Liver (tissue), 8 donors: ENCODE measurements at regions not wholly inside any gene's neighbourhood (a gene's known extent, or its start where the extent isn't known, plus 50 kb on each side); places are given as distances from the start of the nearest gene placed in this dataset.

Experiments used
- DNase-seq: peaks from one replicate; pipeline ENCODE4 v3.0.0-alpha.2; 2017; ENCODE audit warnings: low spot score
- H3K27ac ChIP-seq, 2 donors: one replicate each; pipeline ENCODE4 v1.7.0; 2013; ENCODE audit warnings: inconsistent platforms in 2 of 2, low read length in 2 of 2, control low read depth in 1 of 2, low read depth in 1 of 2, mild to moderate bottlenecking in 1 of 2
- H3K27me3 ChIP-seq, 4 donors: one replicate each; pipeline versions ENCODE4 v1.6.1 to v1.7.0; 2013; ENCODE audit warnings: low read length in 3 of 4, inconsistent platforms in 1 of 4, mild to moderate bottlenecking in 1 of 4, moderate library complexity in 1 of 4; ENCODE audit not compliant: control insufficient read depth in 4 of 4, insufficient read depth in 4 of 4
- H3K36me3 ChIP-seq, 4 donors: one replicate each; pipeline versions ENCODE4 v1.6.1 to v1.7.0; 2013; ENCODE audit warnings: low read length in 3 of 4, mild to moderate bottlenecking in 3 of 4, low read depth in 1 of 4, moderate library complexity in 1 of 4; ENCODE audit not compliant: control insufficient read depth in 4 of 4, insufficient read depth in 3 of 4
- H3K4me1 ChIP-seq, 4 donors: one replicate each; pipeline versions ENCODE4 v1.6.1 to v1.7.0; 2013; ENCODE audit warnings: low read length in 3 of 4, mild to moderate bottlenecking in 3 of 4, moderate library complexity in 1 of 4; ENCODE audit not compliant: control insufficient read depth in 4 of 4, insufficient read depth in 4 of 4
- H3K4me3 ChIP-seq, 3 donors: one replicate each; pipeline versions ENCODE4 v1.6.1 to v1.7.0; 2013; ENCODE audit warnings: low read length in 3 of 3, control low read depth in 1 of 3, low read depth in 1 of 3, mild to moderate bottlenecking in 1 of 3
- H3K9ac ChIP-seq, 2 donors: one replicate each; pipeline ENCODE4 v1.7.0; 2013; ENCODE audit warnings: low read length in 2 of 2, mild to moderate bottlenecking in 2 of 2, moderate library complexity in 2 of 2, control low read depth in 1 of 2, low read depth in 1 of 2
- H3K9me3 ChIP-seq, 4 donors: one replicate each; pipeline versions ENCODE4 v1.6.1 to v1.7.0; 2013; ENCODE audit warnings: low read length in 3 of 4; ENCODE audit not compliant: control insufficient read depth in 4 of 4
- ATF3 ChIP-seq: IDR thresholded peaks from 2 replicates; pipeline ENCODE4 v1.6.1; 2016; ENCODE audit warnings: antibody characterized with exemption
- CTCF ChIP-seq: fragments of 150-350 bp; IDR thresholded peaks from 2 replicates; pipeline ENCODE4 v1.5.1; 2017; ENCODE audit warnings: improper control_type of control experiment, low read depth, low read length; ENCODE audit not compliant: missing input control
- EGR1 ChIP-seq, 2 donors: IDR thresholded peaks; 2 replicates each; pipeline ENCODE4 v1.6.1; 2016 to 2018; ENCODE audit warnings: antibody characterized with exemption in 2 of 2, low read depth in 2 of 2
- FOXA2 ChIP-seq: IDR thresholded peaks from 2 replicates; pipeline ENCODE4 v1.6.1; 2016; ENCODE audit warnings: antibody characterized with exemption
- HNF4A ChIP-seq, 2 donors: conservative IDR thresholded peaks; 2 replicates each; pipeline ENCODE4 v1.6.1; 2016; ENCODE audit warnings: antibody characterized with exemption in 2 of 2, mild to moderate bottlenecking in 2 of 2
- HNF4G ChIP-seq: IDR thresholded peaks from 2 replicates; pipeline ENCODE4 v1.6.1; 2016; ENCODE audit warnings: antibody characterized with exemption
- MAX ChIP-seq: IDR thresholded peaks from 2 replicates; pipeline ENCODE4 v1.6.1; 2016; ENCODE audit warnings: antibody characterized with exemption
- NR2F2 ChIP-seq: IDR thresholded peaks from 2 replicates; pipeline ENCODE4 v1.6.1; 2016; ENCODE audit warnings: antibody characterized with exemption
- RAD21 ChIP-seq, 2 donors: IDR thresholded peaks; 2 replicates each; pipeline ENCODE4 v1.6.1; 2016; ENCODE audit warnings: antibody characterized with exemption in 2 of 2, mild to moderate bottlenecking in 2 of 2
- RXRA ChIP-seq, 2 donors: IDR thresholded peaks; 2 replicates each; pipeline ENCODE4 v1.6.1; 2017 to 2018; ENCODE audit warnings: antibody characterized with exemption in 2 of 2, mild to moderate bottlenecking in 1 of 2
- TAF1 ChIP-seq: conservative IDR thresholded peaks from 2 replicates; pipeline ENCODE4 v1.6.1; 2016; ENCODE audit warnings: antibody characterized with exemption, mild to moderate bottlenecking
- YY1 ChIP-seq: IDR thresholded peaks from 2 replicates; pipeline ENCODE4 v1.6.1; 2016; ENCODE audit warnings: antibody characterized with exemption, mild to moderate bottlenecking
- ZBTB33 ChIP-seq: IDR thresholded peaks from 2 replicates; pipeline ENCODE4 v1.6.1; 2016; ENCODE audit warnings: antibody characterized with exemption
- WGBS: extraction: QIAGEN DNeasy Blood & Tissue Kit; methylation state at CpG from one replicate; pipeline ENCODE4 v1.1.7; 2013; 5-methylcytosine and 5-hydroxymethylcytosine counted together
- donor health status: healthy.
- donor health status: healthy.
- donor health status: healthy.
- donor health status: healthy.
- donor health status: healthy.

GRCh38 chr1:209277662-209278061 is 305.9 kb upstream of the CAMK1G start:
- Histone ChIP-seq H3K4me1 (no peaks in the 10 kb centered on the region), H3K9ac (no peak overlapping the region), H3K9me3 (no peaks in the 10 kb centered on the region), H3K36me3 (no peaks in the 10 kb centered on the region), H3K4me3 (no peak overlapping the region), H3K27me3 (peaks cover 0 to 4% (median 0%) of the 10 kb centered on the region in 4 donors), H3K27ac (no peak overlapping the region)
- TF ChIP-seq TAF1 (no peak), RXRA (IDR thresholded peaks at IDR 0.05) (no peak), RAD21 (IDR thresholded peaks at IDR 0.05) (no peak), NR2F2 (no peak), ATF3 (no peak), HNF4G (no peak), ZBTB33 (no peak)
- WGBS, result 93% methylated on average over 1 of the region's 1 CpG
- DNase-seq, result no peak

- Histone ChIP-seq H3K9me3 (no peaks in the 10 kb centered on the region), H3K36me3 (no peaks in the 10 kb centered on the region), H3K4me1 (no peaks in the 10 kb centered on the region), H3K9ac (no peak overlapping the region), H3K4me3 (no peak overlapping the region), H3K27me3 (peaks cover 0 to 6% (median 0%) of the 10 kb centered on the region in 4 donors), H3K27ac (no peak overlapping the region)
- no peak for TF ChIP-seq NR2F2
- TF ChIP-seq TAF1, result no peak
- no peak for TF ChIP-seq CTCF
- no peak for TF ChIP-seq HNF4A (conservative IDR thresholded peaks at IDR 0.05)
- no peak for TF ChIP-seq YY1
- no peak for TF ChIP-seq EGR1 (IDR thresholded peaks at IDR 0.05; ENCODE audit: low read depth in 2 of 2)
- TF ChIP-seq FOXA2, result no peak
- TF ChIP-seq MAX, result no peak
- TF ChIP-seq HNF4G, result no peak
- TF ChIP-seq ZBTB33, result no peak
- TF ChIP-seq ATF3, result no peak
- 31% methylated on average over 1 of the region's 1 CpG for WGBS
- no peak for DNase-seq
Measured at GRCh38 chr1:209291715-209292114, 291.8 kb upstream of the CAMK1G start.
